Thyroid gland (tissue), 4 donors: ENCODE measurements at regions not wholly inside any gene's neighbourhood (a gene's known extent, or its start where the extent isn't known, plus 50 kb on each side); places are given as distances from the start of the nearest gene placed in this dataset.
"Not testable (repeated sequence)": the region's sequence is repeated elsewhere in the genome, so short reads cannot be mapped to it uniquely, and the experiment has no call there.

Experiments
- POLR2A ChIP-seq, 2 donors: fragments of 450-650 bp; IDR thresholded peaks; one replicate each; pipeline ENCODE4 v1.6.1; 2017; ENCODE audit warnings: antibody characterized with exemption in 2 of 2, mild to moderate bottlenecking in 2 of 2, moderate library complexity in 1 of 2
- TF ChIP-seq, protein P1 (sequence below), 6 experiments: fragments of 200-600 bp in 3 of 6; fragments of 450-650 bp in 3 of 6; sonication (generic) in 3 of 6; IDR thresholded peaks; one replicate each; pipeline ENCODE4 v1.5.1; 2016 to 2019; ENCODE audit warnings: antibody characterized with exemption in 6 of 6, mild to moderate bottlenecking in 2 of 6, inconsistent platforms in 1 of 6, moderate library complexity in 1 of 6

DNA sequence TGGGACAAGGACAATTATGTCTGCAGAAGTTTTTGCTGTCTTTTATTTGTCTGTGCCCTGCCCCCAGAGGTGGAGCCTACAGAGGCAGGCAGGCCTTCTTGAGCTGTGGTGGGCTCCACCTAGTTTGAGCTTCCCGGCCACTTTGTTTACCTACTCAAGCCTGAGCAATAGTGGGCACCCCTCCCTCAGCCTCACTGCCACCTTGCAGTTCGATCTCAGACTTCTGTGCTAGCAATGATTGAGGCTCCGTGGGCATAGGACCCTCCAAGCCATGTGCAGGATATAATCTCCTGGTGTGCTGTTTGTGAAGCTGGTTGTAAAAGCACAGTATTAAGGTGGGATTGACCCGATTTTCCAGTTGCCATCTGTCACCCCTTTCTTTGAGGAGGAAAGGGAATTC is 3933.4 kb upstream of the OR11H1 start:
- TF ChIP-seq, protein P1, sequence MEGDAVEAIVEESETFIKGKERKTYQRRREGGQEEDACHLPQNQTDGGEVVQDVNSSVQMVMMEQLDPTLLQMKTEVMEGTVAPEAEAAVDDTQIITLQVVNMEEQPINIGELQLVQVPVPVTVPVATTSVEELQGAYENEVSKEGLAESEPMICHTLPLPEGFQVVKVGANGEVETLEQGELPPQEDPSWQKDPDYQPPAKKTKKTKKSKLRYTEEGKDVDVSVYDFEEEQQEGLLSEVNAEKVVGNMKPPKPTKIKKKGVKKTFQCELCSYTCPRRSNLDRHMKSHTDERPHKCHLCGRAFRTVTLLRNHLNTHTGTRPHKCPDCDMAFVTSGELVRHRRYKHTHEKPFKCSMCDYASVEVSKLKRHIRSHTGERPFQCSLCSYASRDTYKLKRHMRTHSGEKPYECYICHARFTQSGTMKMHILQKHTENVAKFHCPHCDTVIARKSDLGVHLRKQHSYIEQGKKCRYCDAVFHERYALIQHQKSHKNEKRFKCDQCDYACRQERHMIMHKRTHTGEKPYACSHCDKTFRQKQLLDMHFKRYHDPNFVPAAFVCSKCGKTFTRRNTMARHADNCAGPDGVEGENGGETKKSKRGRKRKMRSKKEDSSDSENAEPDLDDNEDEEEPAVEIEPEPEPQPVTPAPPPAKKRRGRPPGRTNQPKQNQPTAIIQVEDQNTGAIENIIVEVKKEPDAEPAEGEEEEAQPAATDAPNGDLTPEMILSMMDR (IDR thresholded peaks at IDR 0.05), result not testable (repeated sequence)
- not testable (repeated sequence) for TF ChIP-seq POLR2A (IDR thresholded peaks at IDR 0.05)
